ENCODE measurements at regions not wholly inside any gene's neighbourhood (a gene's known extent, or its start where the extent isn't known, plus 50 kb on each side); places are given as distances from the start of the nearest gene placed in this dataset.

- DNase-seq (ENCODE audit: low spot score) = no peak
These were observed 169.0 kb upstream of the IRX6 start for GRCh38 chr16:55154956-55155355.

DNA sequence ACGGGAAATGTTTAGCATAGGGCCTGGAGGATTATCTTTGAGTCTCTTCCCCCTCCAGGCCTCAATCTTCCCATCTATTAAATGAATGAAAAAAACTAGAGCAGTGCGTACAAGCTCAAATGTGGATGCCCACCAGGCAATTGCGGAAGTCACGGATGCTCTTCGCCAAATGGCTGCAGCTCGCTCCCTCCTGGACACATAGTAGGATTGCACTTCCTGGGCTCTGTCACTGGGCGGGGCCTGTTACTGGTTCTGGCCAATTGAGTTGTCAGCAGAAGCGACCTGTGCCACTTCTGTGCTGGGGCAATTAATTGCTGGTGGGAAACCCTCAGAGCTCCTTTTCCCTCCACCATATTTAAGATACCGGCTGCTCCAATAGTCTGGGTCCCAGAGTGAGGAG is 168.2 kb upstream of the IRX6 start:
- no peak for DNase-seq (ENCODE audit: low spot score)

- DNase-seq (ENCODE audit: low spot score) = no peak
These were observed 154.2 kb upstream of the IRX6 start for GRCh38 chr16:55169780-55170179.

GRCh38 chr16:55171241-55171640 is 152.8 kb upstream of the IRX6 start:
- no peak for DNase-seq (ENCODE audit: low spot score)

GRCh38 chr16:55175389-55175788 is 148.6 kb upstream of the IRX6 start:
- no peak for DNase-seq (ENCODE audit: low spot score)

GRCh38 chr16:55176901-55177300 is 147.1 kb upstream of the IRX6 start:
- DNase-seq (ENCODE audit: low spot score) = no peak

- no peak for DNase-seq (ENCODE audit: low spot score)
These were observed 144.6 kb upstream of the IRX6 start for GRCh38 chr16:55179411-55179810.

- no peak for DNase-seq (ENCODE audit: low spot score)
These were observed 144.0 kb upstream of the IRX6 start for GRCh38 chr16:55179852-55180585.

- DNase-seq (ENCODE audit: low spot score) = no peak
These were observed 140.0 kb upstream of the IRX6 start for GRCh38 chr16:55184052-55184451.

DNA sequence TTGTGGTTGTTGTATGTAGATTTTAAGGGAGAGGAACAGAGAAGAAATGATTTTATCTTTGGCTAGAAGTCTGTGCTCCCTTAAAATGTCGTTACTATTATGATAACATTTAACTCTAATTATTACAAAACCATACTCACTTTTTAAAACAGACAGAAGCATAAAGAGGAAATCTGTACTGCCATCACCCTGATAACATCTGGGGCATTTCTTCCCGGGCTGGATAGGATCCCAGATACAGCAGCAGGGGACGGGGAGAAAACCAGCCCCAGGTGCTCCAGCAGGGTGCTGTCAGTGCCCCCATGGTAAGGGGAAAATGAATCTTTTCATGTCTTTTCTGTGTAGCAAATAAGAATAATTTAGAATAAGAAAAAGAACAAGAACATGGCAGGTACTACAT is 139.4 kb upstream of the IRX6 start:
- no peak for DNase-seq (ENCODE audit: low spot score)

DNA sequence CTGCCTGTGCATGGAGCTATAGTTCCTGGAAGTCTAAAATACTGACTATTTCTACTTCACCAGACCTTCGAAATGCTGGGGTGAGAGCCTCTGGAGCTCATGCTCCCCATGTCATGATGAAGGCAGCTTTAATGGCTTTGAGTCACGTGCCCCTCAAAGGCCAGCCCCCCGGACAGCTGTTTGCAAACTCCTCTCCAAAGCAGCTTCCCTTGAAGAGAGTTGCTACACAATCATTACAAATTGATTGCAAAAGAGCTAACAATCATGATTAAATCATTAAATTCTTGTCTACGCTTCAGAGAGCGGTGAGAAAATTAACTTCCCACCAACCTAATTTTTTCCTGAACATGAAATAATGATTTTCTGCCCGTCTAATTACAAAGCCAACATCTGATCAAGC is 134.8 kb upstream of the IRX6 start:
- no peak for DNase-seq (ENCODE audit: low spot score)

DNA sequence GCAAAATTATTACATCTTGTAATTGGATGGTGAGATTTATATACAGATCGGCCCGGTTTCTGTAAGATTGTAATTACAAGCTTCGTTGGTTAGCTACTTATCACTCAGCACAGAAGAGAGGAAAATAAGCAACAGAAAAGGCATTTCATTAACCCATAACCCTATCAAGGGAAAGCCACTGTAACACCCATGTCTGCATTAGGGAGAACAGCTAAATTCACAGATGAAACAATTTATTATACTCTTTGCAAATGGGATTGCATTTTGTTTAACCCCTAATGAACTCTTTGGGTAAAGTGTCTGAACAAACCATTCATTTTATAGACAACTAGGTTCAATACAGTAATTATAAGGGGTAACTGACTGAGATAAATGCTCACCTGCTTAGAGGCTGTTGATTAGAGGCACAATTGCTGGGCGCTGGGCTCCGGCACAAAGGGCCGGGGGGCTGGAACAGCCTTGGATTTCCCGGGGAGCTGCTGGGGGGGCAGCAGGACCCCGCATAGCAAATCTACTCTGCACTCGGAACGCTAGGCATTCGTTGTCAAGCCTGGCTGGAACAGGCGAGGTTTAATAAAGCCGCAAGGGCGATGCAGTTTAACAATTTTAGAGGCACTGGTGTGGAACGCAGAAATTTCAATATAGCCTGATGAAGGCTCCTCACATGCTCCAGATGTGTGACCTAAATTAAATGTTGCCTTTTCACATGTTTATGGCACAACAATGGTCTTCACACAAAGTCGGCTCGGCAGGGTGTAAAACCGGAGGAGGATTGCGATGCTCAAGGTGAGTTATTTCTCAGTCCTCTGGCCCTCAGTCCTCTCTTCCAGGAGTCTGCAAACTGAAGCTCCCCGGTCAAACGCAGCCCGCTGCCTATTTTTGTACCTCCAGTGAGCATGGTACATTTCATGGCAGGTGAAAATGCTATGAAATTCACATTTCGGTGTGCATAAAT is 134.0 kb upstream of the IRX6 start:
- DNase-seq (ENCODE audit: low spot score) = no peak

DNA sequence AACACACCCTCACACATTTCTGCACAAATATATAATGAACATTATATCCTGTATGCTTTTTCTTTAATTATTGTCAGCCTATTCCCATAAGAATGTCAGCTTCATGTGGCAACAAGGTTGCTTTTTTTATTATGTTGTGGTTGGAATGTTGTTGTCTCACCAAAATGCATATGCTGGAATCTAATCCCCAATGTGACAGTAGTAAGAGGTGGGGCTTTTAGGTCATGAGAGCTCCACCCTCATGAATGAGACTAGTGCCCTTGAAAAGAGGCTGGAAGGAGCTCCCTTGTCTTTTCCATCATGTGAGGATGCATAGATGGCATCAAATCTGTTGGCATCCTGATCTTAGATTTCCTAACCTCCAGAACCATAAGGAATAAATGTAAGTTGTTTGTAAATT is 131.3 kb upstream of the IRX6 start:
- no peak for DNase-seq (ENCODE audit: low spot score)

GRCh38 chr16:55203570-55203969 is 120.4 kb upstream of the IRX6 start:
- no peak for DNase-seq (ENCODE audit: low spot score)

DNA sequence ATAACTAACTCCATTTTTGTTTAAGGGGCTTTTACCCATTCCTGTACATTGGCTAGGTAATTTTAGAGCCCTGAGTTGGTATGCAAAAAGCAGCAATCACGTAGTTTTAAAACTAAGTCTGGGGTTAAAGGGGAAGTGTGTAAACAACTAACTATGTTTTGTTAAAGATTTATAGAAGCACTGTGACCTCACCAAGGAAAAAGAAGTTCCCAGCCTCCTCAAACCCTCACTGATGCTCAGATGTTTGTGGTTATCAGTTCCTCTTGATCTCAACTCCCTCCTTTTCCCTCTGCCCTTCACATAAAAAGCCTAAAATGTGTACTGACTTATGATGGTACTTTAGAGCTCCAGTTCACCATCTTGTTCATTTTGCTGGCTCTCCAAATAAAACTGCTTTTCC is 119.9 kb upstream of the IRX6 start:
- DNase-seq (ENCODE audit: low spot score) = no peak

DNA sequence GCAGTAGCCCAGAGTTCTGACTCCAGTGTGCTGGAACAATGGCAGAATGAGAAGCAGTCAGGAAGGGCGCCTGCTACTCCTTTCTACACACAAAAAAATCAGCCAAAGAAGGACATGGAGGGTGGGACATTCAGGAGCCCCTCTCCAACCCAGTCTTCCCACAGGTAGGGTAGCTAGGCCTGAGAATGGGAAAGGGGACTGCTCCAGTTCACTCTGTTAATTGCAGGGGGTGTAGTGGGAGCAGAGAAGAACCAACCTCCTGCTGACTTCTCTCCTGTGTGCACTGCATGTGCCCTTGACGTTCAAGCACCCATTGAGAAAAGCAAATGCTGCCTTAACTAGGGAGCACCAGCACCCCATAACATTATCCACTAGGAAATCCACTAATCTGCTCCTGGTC is 119.1 kb upstream of the IRX6 start:
- no peak for DNase-seq (ENCODE audit: low spot score)

GRCh38 chr16:55207693-55208428 is 116.1 kb upstream of the IRX6 start:
- DNase-seq (ENCODE audit: low spot score) = no peak

DNA sequence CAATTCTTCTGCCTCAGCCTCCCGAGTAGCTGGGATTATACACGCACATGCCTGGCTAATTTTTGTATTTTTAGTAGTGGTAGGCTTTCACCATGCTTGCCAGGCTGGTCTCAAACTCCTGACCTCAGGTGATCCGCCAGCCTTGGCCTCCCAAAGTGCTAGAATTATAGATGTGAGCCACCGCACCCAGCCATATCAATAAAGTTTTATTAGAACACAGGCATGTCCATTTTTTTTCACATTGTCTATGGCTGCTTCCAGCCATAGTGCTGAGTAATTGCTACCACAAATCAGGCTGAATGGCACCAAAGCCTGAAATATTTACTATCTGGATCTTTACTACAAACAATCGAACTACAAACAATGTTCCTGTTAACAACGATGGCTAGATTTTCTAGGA is 114.4 kb upstream of the IRX6 start:
- no peak for DNase-seq (ENCODE audit: low spot score)

DNA sequence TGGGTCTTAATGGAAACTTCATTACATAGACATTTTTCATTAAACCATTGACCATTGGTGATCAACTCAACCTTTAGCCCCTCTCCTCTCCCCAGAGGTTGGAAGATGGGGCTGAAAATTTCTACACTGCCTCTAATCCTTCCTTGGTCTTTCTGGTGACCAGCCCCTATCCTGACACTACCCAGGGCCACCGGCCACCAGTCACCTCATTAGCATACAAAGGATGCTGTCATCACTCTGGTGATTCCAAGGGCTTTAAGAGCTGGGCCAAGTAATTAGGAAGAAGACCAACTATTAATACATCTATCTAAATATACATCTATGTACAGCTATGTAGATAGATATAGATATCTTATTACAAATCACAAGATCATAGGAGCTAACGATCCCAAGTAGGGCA is 111.2 kb upstream of the IRX6 start:
- DNase-seq (ENCODE audit: low spot score) = no peak

GRCh38 chr16:55214412-55214811 is 109.6 kb upstream of the IRX6 start:
- DNase-seq (ENCODE audit: low spot score) = no peak

GRCh38 chr16:55214974-55215494 is 109.0 kb upstream of the IRX6 start:
- DNase-seq (ENCODE audit: low spot score) = no peak

DNA sequence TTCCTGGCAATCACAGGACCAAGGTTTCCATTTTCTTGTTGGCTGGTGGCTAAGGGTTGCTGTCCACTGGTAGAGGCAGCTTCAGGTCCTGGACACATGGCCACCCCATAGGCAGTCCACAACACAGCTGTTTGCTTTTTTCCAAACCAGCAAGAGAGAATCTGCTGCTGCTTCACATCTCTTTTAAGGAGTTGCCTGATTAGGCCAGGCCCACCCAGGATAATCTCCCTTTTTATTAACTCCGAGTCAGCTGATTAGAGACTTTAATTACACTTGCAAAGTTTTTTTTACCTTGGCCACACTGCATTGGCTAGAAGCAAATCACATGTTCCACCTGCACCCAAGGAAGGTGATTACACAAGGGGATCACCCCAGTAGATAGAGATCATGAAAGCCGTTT is 106.6 kb upstream of the IRX6 start:
- no peak for DNase-seq (ENCODE audit: low spot score)

Measured in mucosa of gallbladder (tissue), 1 donor.